ENCODE measurements at regions not wholly inside any gene's neighbourhood (a gene's known extent, or its start where the extent isn't known, plus 50 kb on each side); places are given as distances from the start of the nearest gene placed in this dataset.

DNA sequence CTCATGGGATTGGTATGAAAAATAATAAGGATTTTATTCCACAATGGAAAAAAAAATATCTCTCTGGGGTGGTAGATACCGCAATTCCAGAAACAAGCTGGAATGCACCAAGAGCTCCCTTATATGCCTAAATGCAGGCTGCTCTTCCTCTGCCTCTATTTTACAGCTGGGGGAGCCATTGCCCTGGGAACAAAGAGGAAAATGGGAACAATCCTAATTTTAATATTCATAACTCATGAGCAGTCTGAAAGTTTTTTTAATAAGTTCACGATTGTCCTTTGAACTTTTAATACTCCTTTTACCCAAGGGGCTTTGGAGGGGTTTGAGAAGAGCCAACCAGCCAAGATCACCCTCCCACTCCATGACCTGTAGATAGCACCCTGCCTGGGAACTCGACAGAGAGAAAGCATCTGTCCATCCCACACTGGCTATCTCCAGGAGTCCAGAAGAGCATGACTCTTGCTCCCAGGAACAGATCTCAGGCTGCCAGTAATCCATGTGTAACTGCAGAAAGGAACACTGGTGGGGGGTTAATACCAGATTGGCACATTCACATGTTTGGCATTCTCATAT lies 74.7 kb downstream of the CD83 start:
- DNase-seq (no peak), ATAC-seq (ENCODE audit: low read depth) (no peak)
- TF ChIP-seq, protein P1, sequence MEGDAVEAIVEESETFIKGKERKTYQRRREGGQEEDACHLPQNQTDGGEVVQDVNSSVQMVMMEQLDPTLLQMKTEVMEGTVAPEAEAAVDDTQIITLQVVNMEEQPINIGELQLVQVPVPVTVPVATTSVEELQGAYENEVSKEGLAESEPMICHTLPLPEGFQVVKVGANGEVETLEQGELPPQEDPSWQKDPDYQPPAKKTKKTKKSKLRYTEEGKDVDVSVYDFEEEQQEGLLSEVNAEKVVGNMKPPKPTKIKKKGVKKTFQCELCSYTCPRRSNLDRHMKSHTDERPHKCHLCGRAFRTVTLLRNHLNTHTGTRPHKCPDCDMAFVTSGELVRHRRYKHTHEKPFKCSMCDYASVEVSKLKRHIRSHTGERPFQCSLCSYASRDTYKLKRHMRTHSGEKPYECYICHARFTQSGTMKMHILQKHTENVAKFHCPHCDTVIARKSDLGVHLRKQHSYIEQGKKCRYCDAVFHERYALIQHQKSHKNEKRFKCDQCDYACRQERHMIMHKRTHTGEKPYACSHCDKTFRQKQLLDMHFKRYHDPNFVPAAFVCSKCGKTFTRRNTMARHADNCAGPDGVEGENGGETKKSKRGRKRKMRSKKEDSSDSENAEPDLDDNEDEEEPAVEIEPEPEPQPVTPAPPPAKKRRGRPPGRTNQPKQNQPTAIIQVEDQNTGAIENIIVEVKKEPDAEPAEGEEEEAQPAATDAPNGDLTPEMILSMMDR (IDR thresholded peaks at IDR 0.05): no peak
- Mint-ChIP-seq H3K4me1 (no peaks in the 10 kb centered on the region), H3K27ac (no peak overlapping the region), H3K4me3 (no peak overlapping the region), H3K27me3 (no peaks in the 10 kb centered on the region), H3K9me3 (no peaks in the 10 kb centered on the region), H3K36me3 (ENCODE audit: low read depth) (peaks cover 19% of the 10 kb centered on the region)
- CTCF ChIA-PET: no interaction called here
- POLR2A ChIA-PET: no interaction called here
- intact Hi-C loops (cut with micrococcal nuclease): no loop called here

DNA sequence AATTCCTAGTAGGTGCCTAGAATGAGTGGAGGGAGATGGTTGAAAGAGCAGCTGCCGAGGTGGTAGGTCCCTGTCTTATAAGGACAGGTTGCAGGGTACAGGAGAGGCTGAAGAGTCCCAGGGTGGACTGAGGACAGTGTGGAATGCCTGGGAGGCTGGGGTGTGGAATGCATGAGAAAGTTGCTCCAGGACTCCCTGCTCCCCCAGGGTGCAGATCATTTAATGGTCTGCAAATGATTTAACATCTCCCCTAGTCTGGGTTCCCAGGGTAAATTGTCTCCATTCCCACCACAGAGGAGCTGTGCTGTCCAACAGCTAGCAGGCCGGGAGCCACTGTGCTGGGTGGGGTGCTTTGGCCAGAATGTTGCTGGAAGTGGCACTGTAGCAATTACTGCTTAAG lies 76.0 kb downstream of the CD83 start:
- DNase-seq (no peak), ATAC-seq (ENCODE audit: low read depth) (no peak)
- ChIA-PET CTCF (no interaction called here), POLR2A (no interaction called here)
- no peaks in the 10 kb centered on the region for H3K27me3 Mint-ChIP-seq
- TF ChIP-seq, protein P1 (IDR thresholded peaks at IDR 0.05): no peak
- H3K27ac Mint-ChIP-seq: no peak overlapping the region
- H3K36me3 Mint-ChIP-seq (ENCODE audit: low read depth): peaks cover 13% of the 10 kb centered on the region
- H3K4me3 Mint-ChIP-seq: no peak overlapping the region
- H3K4me1 Mint-ChIP-seq: no peaks in the 10 kb centered on the region
- H3K9me3 Mint-ChIP-seq: no peaks in the 10 kb centered on the region
- intact Hi-C loops (cut with micrococcal nuclease): no loop called here

DNA sequence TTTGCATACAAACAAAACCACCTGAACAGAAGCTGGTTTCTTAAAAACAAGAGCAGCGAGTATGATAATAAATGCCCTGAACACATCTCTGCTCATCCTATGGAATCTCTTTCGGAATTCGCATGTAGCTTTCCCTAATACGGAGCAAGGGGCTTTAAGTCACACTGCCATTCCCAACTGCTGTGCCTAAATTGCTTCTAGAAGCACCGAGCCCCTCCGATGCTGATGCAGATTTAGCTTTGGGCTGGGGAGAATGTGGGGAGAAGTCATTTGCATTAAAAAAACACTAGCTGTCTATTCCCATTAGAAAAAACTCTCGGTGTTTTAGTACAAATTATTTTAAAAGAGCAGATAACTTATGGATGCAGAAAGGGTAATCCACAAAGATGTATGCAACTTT lies 76.9 kb downstream of the CD83 start:
- ChIA-PET CTCF (no interaction called here), POLR2A (interaction anchor here (0.6 kb wide), 1 partner anchor 169 kb away, joined by 6 read pairs; no protein-coding TSS in a partner anchor)
- H3K4me1 Mint-ChIP-seq: no peaks in the 10 kb centered on the region
- peaks cover 2% of the 10 kb centered on the region for H3K9me3 Mint-ChIP-seq
- TF ChIP-seq, protein P1 (IDR thresholded peaks at IDR 0.05): no peak
- no peak overlapping the region for H3K27ac Mint-ChIP-seq
- ATAC-seq (ENCODE audit: low read depth) (no peak), DNase-seq (no peak)
- intact Hi-C loops (cut with micrococcal nuclease): no loop called here
- H3K4me3 Mint-ChIP-seq: no peak overlapping the region
- H3K27me3 Mint-ChIP-seq: no peaks in the 10 kb centered on the region
- H3K36me3 Mint-ChIP-seq (ENCODE audit: low read depth): peaks cover 14% of the 10 kb centered on the region

DNA sequence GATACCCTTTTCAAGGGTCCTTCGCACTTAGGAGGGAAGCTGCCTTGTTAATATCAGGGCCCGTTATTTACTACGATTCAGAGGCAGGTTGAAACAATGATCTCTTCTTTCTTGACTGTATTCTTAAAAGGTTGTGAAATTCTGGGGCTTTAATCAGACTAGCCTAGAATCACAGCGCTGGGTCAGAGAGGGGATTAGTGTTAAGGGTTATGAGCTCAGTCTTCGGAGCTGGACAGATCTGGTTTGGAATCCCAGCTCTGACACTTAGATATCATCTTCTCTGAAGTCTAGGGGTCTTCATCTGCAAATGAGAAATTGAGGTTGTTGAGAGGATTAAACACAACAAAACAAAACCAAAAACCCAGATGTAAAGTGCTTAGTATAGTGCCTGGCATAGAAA lies 77.4 kb downstream of the CD83 start:
- no peak overlapping the region for H3K4me3 Mint-ChIP-seq
- no peaks in the 10 kb centered on the region for H3K4me1 Mint-ChIP-seq
- TF ChIP-seq, protein P1 (IDR thresholded peaks at IDR 0.05): no peak
- POLR2A ChIA-PET: interaction anchor here (0.6 kb wide), 1 partner anchor 168 kb away, joined by 6 read pairs; no protein-coding TSS in a partner anchor
- H3K9me3 Mint-ChIP-seq: peaks cover 2% of the 10 kb centered on the region
- H3K36me3 Mint-ChIP-seq (ENCODE audit: low read depth): peaks cover 18% of the 10 kb centered on the region
- DNase-seq (no peak), ATAC-seq (ENCODE audit: low read depth) (no peak)
- CTCF ChIA-PET: no interaction called here
- intact Hi-C loops (cut with micrococcal nuclease): no loop called here
- no peaks in the 10 kb centered on the region for H3K27me3 Mint-ChIP-seq
- no peak overlapping the region for H3K27ac Mint-ChIP-seq

DNA sequence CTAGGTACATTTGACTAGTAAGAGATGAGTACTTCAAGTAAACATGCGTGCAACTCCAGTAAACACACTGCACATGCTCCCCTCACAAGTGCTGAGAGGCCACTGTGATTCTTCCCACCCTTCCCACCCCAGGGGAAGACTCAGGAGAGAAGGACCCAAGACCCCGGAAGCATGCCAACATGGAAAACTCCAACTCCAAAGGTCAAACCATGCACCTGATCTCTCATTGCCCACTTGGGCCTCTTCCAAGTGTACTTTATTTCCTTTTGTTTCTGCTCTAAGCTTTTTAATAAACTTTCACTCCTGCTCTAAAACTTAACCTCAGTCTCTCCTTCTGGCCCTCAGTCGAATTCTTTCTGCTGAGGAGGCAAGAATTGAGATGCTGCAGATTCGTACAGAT lies 78.5 kb downstream of the CD83 start:
- peaks cover 2% of the 10 kb centered on the region for H3K9me3 Mint-ChIP-seq
- ATAC-seq (ENCODE audit: low read depth): no peak

More for the DNA sequence above, 78.5 kb downstream of the CD83 start:
- CTCF ChIA-PET: no interaction called here
- H3K4me3 Mint-ChIP-seq: no peak overlapping the region
- TF ChIP-seq, protein P1 (IDR thresholded peaks at IDR 0.05): no peak
- H3K27ac Mint-ChIP-seq: peak overlapping the region; percentile 25
- no peaks in the 10 kb centered on the region for H3K4me1 Mint-ChIP-seq
- POLR2A ChIA-PET: interaction anchor here (0.5 to 0.7 kb wide), 2 partner anchors 12 to 1584 kb away, joined by 3 to 4 read pairs; no protein-coding TSS in a partner anchor
- no peaks in the 10 kb centered on the region for H3K27me3 Mint-ChIP-seq
- DNase-seq: no peak
- intact Hi-C loops (cut with micrococcal nuclease): no loop called here
- H3K36me3 Mint-ChIP-seq (ENCODE audit: low read depth): peaks cover 21% of the 10 kb centered on the region

Measured in activated B cell treated with CpG ODN at 0.5 μM for 24 hours (primary cell).